Right renal cortex interstitium (tissue), 3 donors: ENCODE measurements at regions not wholly inside any gene's neighbourhood (a gene's known extent, or its start where the extent isn't known, plus 50 kb on each side); places are given as distances from the start of the nearest gene placed in this dataset.
A peak's percentile ranks its signal among the peaks of the same experiment; 100 is the strongest.

Experiments
- DNase-seq, 3 donors: peaks; one replicate each; pipeline ENCODE4 v3.0.0-alpha.2; 2013; ENCODE audit warnings: low read depth in 3 of 3, low spot score in 2 of 3

DNA sequence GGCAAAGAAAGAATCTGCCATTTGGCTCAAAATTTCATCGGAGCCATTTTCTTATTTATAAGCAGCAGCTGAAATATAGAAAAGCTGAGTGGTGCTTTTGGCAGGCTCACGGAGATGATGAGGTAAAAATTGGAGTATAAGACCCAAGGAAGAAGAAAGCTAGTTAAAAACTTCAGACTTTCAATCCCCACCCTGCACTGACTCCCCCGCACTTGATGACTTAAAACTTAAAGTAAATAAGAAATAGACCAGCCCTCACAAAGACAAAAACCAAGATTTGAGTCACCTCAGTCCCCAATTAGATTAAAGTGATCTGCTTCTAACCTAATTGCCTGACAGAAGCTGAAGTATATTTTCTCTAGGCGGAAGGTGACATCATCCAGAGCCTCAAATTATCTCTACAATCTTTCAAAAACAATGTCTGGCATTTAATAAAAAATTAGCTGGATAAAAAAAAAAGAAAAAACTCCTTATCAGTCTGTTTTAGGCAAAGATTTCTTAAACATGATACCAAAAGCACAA, 124.0 kb upstream of the PJA2 start:
- no peak for DNase-seq

DNA sequence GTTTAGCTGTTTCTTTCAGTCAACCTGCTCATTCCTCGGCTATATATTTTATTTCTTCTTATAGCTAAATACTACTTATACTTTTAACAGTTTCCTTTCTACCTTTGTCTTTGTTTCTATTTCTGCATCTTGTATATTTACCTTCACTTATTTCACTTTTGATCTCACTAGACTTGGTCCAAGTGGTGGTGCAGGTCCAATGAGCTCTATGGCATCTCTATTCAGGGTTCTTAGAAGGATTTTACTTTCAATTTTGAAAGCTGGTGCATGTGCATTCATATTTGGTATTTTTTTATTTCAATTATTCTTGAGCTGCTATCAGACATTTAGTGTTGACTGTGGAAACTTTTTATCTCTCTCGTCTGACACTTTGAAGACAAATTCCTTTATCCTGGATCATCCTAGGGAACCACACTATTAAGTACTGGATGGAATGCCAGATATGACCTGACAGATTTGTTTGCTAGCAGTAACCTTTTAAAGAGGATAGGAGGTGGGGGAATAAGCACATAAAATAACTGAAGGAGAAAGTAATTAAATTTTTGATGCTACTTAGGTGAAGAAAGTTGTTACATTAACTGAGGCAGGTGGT, 123.1 kb upstream of the PJA2 start:
- DNase-seq: no peak

DNA sequence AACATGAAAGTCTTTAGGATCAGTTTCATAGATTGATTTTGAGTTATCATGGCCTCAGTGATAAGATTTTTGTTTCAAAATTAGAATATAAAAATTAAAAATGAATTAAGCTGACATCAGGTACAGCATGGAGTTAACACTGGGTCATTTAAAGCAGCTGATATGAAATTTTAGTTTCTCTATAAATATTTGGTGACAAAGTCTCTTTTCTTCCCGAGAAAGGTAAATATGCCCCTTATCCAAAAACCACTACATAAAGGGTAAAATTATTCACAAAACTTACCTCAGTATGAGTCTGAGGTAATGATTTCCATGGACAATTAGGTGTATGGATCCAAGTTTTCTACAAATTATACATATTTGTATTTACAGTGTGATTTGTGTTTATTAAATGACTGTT, 121.5 kb upstream of the PJA2 start:
- DNase-seq: no peak

DNA sequence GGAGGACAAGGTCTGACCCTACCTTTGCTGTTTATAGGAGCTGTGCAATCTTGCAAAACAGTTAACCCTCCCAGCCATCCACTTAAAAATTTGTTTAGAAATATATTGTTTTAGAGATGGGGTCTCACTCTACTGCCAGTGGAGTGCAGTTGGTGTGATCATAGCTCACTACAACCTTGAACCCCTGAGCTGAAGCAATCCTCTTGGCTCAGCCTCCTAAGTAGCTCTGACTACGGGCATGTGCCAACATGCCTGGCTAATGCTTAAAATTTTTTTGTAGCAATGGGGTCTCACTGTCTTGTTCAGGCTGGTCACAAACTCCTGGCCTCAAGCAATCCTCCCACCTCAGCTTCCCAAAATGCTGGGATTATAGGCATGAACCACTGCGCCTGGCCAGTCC, 120.2 kb upstream of the PJA2 start:
- no peak for DNase-seq

DNA sequence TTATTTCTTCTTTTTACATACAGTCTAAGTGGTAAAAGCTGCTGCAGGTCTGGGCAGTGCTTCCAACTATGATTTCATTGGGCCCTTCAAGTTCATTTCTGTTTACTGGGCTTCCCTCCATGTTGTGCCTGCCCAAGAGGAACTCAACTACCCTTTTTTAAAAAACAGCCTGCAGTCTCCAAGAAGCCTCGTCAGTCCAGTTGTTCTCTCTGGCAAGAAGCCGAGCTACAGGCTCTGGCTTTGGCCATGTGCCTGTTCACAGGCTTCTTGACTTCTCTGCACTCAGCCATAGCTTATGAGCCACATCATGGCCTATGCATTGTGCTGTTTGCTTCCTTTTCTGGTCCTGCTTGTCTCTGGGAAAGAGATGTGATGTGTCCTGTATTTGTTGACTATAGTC, 119.7 kb upstream of the PJA2 start:
- DNase-seq: no peak

DNA sequence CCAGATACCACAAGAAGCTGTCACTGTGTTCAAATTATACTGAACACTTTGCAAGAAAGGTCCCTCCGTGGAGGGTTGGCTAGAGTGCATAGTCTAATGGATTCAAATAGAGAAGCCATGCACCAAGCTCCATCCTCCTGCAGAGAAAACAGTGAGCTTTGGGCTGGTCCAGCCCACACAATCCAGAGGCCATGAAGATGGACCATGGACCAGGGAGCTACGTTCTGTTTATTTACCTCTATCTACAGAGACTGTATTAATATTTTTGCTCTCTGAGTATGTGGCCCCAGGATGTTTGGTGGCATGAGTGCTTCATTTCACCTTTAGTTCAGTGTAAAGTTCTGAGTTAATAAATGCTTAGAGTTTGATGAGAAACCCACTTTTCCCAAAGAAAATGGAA, 114.8 kb upstream of the PJA2 start:
- no peak for DNase-seq

DNA sequence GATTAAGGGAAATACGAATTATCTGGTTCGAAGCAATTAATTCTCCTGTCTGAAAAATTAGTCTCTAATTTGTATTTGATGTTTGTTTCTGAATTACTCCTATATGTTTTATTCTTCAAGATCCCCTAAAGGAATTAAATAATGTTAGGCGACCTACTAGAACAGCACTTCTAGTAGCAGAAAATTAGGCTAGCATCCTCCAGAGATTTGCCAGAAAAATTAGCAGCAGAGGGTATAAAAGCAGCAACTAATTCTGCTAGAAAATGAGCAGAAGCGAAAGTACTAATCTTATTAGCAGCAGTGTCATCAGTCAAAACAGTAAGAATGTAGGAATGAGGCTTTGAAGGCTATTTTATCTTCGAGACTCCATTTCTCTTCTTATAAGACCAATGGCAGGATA, 114.3 kb upstream of the PJA2 start:
- no peak for DNase-seq

DNA sequence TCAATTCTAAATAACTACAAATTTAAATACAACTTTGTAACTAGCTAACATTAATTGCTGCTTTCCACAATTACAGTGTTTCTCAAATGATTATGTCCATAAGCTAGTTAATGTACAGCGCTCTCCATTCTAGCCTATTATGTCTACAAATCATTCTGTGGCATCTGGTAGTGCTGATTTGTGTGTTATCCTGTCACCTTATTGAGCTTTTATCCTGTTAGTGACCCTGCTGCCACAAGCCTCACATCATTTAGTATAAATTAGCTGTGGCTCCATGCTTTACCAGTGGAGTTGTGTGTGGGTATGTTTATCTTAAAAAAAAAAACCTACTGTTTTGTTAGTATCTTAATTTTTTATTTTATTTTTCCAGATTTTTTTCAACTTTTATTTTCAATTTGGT, 112.6 kb upstream of the PJA2 start:
- DNase-seq: no peak

DNA sequence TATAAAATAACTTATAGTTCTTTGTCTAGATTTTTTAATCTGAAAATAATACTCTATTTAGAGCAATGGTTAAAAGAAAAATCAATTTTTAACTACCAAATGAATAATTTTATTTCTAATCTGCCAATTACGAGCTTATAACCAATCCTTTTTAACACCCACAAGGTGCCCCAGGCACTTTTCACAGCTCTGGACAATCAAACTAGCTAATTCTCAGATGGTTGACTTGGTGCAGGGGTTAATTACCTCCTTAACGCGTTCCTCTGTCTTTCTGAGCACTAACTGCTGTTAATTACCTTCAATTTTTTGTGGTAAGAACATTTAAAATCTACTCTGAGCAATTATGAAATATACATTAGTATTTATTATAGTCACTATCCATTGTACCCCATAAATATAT, 109.6 kb upstream of the PJA2 start:
- DNase-seq: no peak

DNA sequence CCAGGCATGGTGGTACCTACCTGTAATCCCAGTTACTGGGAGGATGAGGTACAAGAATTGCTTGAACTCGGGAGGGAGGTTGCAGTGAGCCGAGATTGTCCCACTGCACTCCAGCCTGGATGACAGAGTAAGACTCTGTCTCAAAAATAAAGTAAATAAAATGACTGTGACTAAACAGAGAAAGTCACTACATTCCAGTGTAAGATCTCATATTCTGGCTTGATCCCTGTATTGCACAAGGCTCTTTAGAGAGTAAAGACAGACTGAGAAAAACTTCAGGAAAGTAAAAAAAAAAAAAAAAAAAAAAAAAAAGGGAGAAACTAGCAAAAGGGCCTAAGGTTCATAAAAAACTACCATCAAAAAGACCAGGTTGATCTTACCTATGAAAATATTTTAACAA, 106.6 kb upstream of the PJA2 start:
- no peak for DNase-seq

DNA sequence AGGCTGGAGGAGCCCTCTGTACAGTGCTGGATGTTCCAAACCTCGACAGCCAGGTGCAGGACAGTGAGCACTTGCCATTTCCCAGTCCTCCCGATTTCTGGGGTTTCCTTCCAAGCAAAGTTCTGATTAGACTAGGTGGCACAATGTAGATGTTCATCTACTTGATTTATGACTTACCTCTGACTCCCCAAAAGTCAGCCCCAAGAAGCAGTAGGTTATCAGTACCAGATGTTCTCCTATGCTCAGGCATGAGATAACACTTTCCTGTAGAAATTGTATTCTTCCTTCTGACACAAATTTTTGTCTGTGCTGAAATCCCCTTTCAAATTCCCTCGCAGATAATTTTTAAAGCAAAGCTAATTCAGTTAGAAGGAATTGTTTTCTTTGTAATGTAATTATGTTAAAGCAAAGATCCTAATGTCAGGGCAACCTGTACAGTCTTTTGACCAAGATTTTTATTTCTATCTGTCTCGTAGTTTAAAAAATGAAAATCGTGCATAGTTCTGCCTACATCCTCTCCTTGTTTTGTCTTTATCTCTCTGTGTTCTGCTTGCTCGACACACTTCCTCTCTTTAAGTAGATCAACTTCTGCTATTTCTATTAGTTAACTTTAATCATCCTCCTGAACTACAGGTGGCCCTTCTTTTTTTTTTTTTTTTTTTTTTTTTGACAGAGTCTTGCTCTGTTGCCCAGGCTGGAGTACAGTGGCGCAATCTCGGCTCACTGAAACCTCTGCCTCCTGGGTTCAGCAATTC, 102.4 kb upstream of the PJA2 start:
- DNase-seq: no peak

DNA sequence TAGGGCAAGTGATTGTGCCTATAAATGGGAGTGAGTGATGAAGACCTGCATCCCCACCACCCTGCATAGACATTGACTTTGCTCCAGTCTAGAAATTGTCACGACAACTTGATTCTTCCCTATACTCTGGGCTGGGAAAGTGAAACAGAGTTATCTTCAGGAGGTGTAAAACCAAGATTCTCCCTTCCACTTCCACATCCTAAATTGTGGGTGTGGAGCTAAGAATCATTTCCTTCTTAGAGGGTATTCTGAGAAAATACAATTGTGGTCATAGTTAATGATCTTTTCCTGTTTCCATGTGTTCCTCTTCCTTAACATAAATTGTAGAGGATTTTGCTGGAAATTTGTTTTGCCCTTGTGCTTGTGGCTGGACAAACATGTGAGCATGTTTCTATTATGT, 96.8 kb upstream of the PJA2 start:
- no peak for DNase-seq

DNA sequence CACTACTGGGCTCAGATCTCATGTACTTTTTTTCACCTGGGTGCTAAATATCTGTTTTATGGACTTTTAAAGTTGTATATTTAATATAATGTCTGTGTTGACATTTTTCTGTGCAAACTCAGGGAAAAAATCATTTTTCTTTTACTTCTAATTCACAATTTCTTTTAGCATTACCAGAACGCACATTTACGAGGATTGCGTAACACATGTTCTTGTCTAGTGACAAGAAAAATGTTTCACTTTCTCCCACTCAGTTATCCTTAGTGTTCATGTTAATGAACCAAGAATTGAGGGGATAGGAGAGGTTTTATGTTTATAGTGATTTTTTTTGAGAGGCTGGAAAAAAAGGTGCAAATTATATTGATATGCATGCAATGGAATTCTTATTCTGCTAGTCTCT, 86.3 kb upstream of the PJA2 start:
- DNase-seq: no peak

DNA sequence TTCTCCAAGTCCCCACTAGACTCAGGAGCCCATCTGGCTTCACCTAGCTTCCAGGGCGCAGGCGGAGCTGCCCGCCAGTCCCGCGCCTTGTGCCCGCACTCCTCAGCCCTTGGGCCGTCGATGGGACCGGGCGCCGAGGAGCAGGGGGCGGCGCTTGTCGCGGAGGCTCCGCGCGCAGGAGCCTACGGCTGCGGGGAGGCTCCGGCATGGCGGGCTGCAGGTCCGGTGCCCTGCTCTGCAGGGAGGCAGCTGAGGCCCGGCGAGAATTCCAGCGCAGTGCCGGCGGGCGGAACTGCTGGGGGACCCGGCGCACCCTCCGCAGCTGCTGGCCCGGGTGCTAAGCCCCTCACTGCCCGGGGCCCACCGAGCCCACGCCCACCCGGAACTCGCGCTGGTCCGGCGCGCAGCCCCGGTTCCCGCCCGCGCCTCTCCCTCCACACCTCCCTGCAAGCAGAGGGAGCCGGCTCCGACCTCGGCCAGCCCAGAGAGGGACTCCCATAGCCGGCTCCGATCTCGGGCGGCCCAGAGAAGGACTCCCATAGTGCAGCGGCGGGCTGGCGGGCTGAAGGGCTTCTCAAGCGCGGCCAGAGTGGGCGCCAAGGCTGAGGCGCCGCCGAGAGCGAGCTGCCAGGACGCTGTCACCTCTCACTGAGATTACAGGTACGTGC, 78.1 kb upstream of the PJA2 start:
- no peak for DNase-seq

DNA sequence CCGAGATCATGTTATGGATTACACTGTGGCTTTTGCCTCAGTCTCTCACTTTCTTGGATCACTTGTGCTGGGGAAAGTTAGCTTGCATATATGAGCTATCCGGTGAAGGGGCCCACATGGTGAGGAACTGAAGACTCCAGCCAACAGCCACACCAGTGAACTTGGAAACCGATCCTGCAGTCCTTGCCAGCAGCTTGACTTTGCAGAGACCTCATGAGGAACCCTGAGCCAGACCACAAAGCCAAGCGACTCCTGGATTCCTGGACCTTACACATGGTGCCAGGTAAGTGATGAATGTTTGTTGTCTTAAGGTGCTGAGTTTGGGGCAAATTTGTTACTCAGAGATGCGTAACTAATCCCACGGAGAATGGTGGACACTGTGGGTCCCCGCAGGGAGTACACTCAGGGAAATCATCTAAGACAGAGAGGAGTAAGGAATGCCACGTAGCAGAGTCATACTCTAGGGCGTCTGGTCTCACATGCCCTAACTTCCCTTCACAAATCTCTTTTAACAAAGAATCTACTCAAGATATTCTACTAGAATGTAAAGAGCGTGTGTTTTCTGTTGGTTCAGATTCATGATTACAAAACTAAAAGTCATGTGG, 76.5 kb upstream of the PJA2 start:
- DNase-seq: no peak

DNA sequence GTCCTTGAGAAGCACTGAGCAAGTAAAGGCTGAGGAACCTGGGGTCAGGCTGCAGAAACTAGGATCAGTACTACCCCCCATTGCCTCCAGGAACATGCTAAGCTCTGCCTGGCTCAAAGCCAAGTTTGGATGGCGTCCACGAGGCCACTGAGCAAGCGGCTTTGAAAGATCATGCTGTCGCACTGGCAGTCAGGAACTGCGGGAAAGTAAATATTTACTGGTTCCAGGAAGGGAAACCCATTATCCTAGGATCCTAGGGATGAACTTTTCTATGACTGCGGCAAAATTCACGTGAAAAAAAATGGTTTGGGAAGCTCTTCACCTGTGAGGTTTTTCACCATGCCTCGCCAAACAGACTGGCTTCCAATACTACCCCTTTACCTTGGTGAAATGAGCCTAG, 75.3 kb upstream of the PJA2 start:
- peak in 1 of 3 donors; percentile 27 for DNase-seq

DNA sequence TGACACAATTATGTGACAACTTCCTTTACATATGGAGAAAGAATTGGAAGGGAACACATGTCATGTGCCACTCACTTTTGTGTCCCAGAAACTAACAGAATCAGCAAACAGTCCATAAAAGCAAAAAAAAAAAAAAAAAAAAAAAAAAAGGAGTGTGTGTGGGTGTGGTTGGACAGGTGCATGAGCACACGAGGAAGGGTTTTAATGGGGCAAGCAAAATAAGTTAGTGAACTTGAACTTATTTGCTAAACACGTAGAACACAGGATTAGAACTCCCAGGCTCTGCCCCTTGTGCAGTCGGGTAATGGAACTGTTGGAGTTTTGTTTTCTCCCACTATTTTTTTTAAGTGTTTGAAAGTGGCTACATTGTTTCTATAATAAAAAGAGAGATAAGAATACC, 74.8 kb upstream of the PJA2 start:
- DNase-seq: no peak

DNA sequence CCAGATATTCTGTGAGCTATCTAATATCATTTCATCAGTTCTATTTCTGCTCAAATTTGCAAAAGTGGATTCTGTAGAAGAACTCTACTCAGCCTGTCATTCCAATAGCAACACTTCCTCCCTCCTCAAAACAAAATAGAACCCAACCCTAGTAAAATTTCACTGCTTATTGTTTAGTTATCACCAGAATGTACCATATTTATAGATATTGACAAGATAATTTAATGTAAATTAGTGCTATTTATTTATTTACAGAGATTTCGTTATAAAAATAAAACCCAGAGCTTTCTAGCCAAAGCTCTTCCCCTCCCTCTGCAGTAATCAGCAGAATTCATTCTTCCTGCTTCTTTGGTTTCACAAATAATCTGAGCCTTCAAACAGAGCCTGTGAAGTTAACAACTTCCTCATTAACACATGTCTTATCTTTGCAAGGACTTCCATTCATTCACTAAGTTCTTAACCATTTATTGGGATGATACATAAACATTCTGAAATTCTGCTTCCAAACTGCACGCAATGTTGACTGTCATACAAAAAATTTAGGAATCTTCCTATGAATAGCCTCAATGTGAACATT, 73.7 kb upstream of the PJA2 start:
- no peak for DNase-seq

DNA sequence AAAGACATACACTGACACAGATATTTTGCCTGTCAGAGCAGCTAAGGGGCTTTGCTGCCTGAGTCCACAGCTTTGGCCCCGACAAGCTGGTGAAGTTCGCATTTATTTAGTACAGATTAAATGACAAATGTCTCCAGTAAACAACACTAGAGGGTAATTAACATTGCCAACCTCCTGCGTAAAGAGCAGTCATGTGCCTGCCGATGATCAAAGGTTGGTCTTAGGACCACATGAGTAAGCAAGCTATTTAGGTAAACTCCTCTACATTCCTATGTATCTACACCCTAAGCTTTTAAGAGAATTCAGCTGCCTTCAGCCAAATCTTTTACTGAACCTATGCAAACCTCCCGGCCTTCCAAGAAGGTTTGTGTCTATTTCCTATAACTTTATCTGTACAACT, 73.0 kb upstream of the PJA2 start:
- no peak for DNase-seq

DNA sequence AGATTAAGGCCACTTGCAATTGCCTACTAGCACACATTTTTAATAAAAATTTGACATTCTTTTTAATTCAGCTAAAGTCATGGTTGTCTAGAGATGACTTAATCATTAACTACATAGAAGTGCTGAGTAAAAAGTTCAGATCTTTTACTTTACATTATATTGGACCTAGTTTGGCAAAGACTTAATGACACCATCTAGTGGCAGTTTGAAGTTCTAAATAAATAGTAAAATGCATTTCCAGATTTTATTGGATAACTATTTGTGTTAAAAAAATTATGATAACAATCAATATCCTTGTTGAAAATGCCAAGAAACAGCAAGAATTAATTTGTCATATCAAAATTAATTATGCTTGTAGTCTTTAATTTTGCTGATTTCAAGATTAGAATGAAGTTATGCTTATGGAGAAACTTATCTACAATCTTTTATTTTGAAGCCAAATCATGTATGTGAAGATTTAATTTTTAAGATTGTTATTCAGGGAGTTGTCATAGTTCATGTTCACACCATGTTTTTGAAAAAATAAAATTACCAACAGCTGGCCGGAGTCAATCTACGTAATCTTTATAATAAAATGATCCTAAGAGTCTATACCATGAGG, 69.6 kb upstream of the PJA2 start:
- no peak for DNase-seq

DNA sequence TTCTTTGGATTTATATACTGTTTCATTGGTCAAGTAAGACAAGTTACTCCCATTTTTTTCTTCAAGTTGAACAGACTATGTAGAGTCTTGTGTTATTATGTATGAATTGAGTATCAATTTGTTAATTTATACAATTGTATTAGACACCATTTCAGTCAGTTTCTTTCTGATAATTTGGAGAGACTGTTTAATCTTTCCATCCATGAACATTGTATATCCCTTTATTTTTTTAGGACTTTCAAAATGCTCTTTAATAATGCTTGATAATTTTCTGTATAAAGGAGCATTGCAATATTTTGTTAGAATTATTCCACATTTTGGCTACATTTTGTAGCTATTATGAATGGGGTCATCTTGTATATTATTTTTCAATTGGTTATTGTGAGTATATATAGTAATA, 69.1 kb upstream of the PJA2 start:
- DNase-seq: no peak
